ENCODE measurements at regions not wholly inside any gene's neighbourhood (a gene's known extent, or its start where the extent isn't known, plus 50 kb on each side); places are given as distances from the start of the nearest gene placed in this dataset.

- TF ChIP-seq POLR2A (IDR thresholded peaks at IDR 0.05; ENCODE audit: low read depth, low read length) = no peak
- no peak for TF ChIP-seq TAF1 (IDR thresholded peaks at IDR 0.05; ENCODE audit: borderline replicate concordance, low read depth, low read length)
- no peak for TF ChIP-seq POLR2AphosphoS5 (IDR thresholded peaks at IDR 0.05; ENCODE audit: low read depth, low read length)
Measured at GRCh38 chr4:180280726-180281297, 1962.4 kb upstream of the TENM3 start.
